GM18517 (cell line): ENCODE measurements at regions not wholly inside any gene's neighbourhood (a gene's known extent, or its start where the extent isn't known, plus 50 kb on each side); places are given as distances from the start of the nearest gene placed in this dataset.
"Not testable (repeated sequence)": the region's sequence is repeated elsewhere in the genome, so short reads cannot be mapped to it uniquely, and the experiment has no call there.

Experiments used
- ATAC-seq: cut with Tn5 transposase; IDR thresholded peaks from one replicate; pipeline ENCODE4 v1.9.1; 2021; ENCODE audit warnings: mild to moderate bottlenecking, moderate library complexity; ENCODE audit not compliant: unreplicated experiment

DNA sequence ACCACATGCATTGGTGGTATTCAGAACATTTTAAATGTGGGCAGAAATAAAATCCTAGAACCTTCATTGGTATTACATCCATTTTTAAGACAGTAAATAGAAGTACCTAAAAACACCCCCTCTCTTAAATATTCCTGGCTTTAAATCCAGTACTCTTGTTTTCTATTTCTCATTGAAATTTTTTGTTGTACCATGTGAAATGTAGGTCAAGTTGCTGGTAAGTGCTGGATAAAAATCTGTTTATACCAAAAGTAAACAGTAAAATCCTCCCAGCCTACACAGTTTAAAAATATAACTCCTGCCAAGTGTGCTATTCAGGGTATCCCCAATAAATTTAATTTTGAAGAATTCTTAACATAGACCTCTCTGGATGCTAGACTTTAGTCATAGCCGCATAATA lies 75.0 kb upstream of the FST start:
- ATAC-seq: no peak

DNA sequence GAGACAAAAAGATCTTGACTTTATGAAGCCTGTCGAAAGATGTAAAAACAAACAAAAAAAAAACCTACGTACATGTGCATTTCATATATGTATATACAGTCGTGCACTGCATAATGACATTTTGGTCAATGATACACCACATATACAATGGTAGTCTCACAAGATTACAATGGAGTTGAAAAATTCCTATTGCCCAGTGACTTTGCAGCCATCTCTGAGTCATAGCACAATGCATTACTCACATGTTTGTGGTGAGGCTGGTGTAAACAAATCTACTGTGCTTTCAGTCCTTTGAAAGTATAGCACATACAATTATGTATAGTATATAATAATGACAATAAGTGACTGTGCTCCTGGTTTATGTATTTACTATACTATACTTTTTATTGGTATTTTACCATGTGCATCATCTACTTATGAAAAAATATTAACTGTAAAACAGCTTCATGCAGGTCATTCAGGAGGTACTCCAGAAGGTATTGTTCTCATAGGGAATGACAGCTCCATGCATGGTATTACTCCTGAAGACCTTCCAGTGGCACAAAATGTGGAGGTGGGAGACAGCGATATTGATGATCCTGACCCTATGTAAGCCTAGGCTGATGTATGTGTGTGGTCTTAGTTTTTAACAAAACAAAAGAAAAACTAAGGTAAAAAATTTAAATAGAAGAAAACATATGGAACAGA lies 73.7 kb upstream of the FST start:
- ATAC-seq: no peak

DNA sequence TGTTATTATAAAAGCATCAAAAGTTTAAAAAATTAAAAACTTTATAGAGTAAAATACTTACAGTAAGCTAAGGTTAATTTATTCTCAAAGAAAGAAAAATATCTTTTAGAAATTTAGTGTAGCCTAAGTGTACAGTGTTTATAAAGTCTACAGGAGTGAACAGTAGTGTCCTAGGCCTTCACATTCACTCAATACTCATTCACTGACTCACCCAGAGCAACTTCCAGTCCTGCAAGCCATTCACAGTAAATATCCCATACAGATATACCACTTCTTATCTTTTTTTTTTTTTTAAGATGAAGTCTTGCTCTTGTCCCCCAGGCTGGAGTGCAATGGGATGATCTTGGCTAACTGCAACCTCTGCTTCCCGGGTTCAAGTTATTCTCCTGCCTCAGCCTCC lies 73.1 kb upstream of the FST start:
- no peak for ATAC-seq

- ATAC-seq: no peak
These were observed 69.0 kb upstream of the FST start for GRCh38 chr5:53411388-53411787.

- ATAC-seq: not testable (repeated sequence)
These were observed 67.9 kb upstream of the FST start for GRCh38 chr5:53412499-53412898.

- ATAC-seq: no peak
These were observed 64.2 kb upstream of the FST start for GRCh38 chr5:53416144-53416738.

DNA sequence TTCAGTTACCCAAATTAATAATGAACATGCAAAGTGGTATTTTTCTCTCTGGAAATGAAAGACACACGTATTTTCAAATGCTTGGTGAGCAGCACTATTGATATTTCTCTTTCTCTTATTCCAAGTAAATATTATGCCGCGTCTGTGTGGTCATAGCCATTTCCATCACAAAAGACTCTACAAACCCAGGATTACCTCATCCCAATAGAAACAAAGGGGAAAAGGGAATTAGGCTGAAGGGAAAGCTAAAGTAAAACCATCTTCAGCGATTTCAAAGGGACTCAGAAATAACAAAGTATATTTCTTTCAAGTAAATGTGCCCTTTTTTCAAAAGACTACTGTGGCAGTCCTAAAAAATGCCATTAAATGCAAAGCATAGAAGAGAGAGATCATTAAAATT lies 62.0 kb upstream of the FST start:
- ATAC-seq: no peak

DNA sequence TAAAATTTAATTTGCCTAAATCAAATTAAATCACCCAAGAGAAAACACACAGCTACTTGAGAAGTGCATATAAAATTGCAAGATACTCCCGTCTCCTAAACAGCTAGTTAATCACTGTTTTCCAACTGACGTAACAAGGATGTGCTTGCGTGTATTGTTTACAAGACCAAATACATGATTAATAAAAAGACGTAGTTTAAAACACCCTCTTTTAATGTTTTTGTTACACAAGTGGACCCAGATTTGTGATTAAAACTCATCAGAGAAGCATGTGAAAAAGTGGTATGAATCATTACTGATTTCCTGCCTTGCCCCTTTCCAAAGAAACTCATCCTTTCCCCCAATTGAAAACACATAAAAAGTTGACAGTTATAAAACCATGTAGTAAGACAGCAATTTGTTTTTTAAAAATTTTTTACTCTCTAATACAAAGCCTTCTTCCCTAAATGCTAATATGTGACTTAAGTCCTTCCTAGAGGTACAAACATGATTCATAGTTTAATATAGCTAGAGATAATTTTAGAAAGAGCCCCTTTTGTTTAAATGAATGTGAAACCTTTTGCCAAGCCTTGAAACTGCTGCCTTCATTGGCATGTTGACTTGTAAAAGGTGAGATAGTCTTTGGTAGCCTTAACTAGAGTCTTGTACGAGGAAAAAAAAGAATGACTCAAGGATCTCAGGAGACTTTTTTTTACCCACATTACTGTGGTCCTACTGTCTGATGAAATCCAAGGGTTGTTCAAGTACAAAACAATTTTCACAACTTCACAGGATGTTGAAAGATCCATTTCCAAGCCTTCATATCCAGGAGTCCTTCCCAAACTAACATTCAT lies 61.4 kb upstream of the FST start:
- ATAC-seq: no peak

DNA sequence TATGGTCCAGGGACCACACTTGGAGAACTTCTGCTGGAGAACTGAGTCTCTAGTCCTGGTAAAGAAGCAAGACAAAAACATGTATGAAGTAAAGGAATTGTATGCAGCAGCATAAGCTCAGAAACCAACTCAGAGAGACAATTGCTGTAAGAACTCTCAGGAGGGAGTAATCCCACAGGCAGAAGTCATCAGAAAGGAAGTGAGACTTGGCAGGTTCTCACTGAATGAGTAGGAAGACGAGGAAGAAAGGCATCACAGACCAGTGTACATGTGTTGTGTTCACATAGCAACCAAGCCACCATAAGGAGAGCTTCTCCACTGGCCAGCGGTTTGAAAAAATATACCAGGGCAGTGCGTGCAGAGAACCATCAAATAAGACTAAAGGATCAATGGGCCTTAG lies 57.9 kb upstream of the FST start:
- no peak for ATAC-seq

- no peak for ATAC-seq
These were observed 56.7 kb upstream of the FST start for GRCh38 chr5:53423724-53424123.

DNA sequence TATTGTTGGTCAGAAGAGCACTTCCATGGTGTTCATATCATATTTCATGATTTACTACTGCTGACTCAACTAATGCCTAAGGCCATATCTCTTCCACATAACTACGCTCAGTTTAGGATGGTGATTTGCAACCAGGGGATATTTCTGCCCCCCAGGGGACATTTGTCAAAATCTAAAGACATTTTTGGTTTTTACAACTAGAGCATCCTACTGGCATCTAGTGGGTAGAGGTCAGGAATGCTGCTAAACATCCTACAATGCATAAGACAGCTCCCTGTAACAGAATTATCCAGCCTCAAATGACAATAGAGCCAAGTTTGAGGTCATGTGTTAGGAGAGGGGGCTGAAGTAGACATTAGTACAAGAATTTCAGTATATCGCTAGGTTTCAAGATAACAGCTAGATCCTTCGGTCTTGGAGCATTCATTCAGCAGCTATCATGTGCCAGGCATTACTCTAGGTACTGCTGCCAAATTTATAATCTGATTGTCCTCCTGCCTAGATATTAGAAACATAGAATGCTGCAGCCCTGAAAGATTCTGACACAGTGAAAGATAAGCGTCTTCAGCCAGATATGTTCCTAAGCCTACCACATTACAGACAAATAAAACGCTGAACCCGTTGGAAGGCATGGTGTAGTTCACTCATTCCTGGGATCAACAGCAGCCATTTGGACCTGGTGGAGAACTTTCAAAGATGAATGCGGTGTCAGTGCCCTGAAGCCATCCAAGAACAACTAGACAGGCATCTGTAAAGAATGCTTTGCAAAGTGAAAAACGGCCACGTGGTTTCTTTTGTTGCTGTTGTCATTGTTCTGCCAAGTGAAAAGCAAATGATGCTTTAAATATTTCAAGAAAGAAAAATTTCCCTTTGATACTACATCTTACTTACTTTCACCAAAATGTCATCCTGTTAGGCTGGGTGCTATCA lies 55.5 kb upstream of the FST start:
- ATAC-seq: no peak

DNA sequence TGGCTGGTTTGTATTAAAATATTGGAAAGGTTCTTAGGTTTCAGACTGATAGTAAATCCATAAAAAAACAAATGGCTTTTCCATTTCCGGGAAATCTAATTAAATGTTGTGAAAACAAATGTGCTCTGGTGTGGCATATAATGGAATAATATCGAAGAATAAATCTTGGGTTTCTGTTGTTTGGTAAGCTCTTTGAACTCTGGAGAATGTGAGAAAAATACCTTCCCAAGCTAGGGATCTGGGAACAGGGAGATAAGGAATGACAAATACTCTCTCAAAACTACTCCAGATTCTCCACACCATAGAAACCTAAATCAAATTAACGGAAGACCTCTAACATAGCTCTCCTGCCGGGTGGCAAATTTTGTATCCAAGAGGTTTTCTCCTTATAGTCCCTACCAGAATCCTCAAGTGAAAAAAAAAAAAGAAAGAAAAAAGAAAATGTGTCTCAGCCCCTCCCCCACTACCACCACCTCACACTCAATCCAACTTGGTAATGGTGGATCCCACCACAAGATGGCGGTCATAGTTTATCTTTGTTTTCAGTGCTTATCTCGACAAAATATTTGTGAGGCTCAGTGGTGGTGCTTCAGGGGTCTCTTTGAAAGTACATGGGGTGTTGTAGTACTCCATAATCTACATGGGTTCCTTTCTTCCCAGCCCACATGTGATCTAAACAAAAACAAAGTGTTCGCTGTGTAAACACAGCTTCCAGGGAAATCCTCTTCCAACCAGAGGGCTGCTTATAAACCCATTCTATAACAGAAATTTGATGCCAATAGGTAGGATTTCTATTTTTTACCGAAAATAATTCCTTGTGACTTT lies 54.5 kb upstream of the FST start:
- no peak for ATAC-seq

- no peak for ATAC-seq
These were observed 54.0 kb upstream of the FST start for GRCh38 chr5:53426512-53426830.

DNA sequence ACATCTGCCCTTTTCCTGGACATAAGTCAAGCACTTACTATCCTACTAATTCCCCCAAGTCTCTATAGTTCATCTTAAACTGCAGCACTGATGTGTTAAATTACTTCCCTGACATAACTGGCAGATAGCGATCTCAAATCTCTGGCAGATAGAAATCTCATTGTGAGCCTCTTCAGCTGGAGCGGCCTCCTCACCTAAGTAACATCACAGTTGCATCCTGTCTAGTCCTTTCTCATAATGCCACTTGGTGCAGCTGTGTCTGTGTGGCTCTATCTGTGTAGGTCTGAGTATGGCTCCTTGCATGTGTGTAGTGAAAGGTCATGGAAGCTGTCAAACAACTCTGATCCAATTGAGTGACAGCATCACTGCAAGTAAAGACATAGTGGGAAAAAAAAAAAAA lies 53.6 kb upstream of the FST start:
- no peak for ATAC-seq

GRCh38 chr5:53427965-53428364 lies 52.5 kb upstream of the FST start:
- ATAC-seq: no peak

DNA sequence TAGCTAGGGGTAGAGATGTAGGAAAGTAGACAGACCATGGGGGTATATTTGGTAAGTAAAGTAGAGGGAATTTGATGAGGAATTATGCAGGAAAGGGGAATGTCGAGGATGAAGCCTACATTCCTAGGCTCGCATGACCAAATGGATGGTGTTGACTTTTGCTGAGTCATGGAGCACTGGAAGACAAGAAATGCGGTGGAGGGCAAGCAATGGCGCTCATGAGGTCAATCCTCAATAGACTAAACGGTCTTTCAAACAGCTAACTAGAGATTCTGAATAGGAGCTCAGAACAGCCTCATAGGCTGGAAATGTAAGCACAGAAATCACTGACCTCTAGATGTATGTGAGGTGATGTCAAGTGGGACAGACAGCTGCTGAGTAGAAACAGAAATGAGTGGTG lies 50.7 kb upstream of the FST start:
- ATAC-seq: no peak

DNA sequence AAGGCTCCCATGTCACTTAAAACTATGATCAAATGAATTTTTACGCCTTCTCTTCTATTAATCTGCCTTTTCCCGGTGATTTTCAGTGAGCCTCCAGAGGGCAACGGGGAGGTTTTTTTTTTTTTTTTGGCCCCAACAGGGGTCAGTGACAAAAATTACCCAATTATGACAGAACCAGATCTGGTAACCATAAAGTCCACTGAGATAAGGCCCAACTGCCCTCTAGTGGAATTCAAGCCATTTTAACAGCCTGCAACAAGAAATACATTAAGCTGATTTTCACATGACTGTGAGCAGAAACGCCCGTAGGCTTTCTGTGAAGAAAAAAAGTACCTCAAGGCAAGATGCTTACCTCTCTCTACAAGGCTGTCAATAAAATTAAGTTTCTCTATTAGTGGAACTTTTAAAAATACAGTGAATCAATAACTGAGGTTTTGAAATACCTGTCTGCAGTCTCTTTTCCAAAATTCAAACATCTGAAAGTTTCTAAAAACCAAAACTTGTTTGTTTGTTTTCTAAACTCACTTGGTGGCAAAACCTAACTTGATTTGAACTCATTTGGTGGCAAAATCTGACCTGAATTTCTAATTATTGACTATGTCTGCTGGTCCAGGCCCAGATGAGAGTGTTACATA lies 49.7 kb upstream of the FST start:
- ATAC-seq: no peak
